HCT116 (cell line): ENCODE measurements at regions not wholly inside any gene's neighbourhood (a gene's known extent, or its start where the extent isn't known, plus 50 kb on each side); places are given as distances from the start of the nearest gene placed in this dataset.

Experiments used
- ATAC-seq: fragments of 200-7000 bp; cut with Tn5 transposase; 2 replicates; pipeline ENCODE4 v1.9.1; 2020; ENCODE audit warnings: mild to moderate bottlenecking, moderate library complexity
- BruUV-seq: library from RNA; stranded (reverse); fragments of 400-500 nt; replicated peaks from 2 replicates; lab custom pipeline; 2021; lab: Mats Ljungman, UMichigan
- CTCF ChIA-PET: fragments of 300-600 bp; sonication (Branson Sonifier 250); formaldehyde crosslinking; loops from one replicate; lab custom pipeline; 2021; ENCODE audit warnings: antibody characterized with exemption; lab: Charles Lee
- POLR2A ChIA-PET: fragments of 300-600, 350-600 bp; sonication (Branson Sonifier 250); formaldehyde crosslinking; loops from one replicate; lab custom pipeline; 2021; ENCODE audit warnings: antibody characterized with exemption; lab: Charles Lee
- RAD21 ChIA-PET, 2 experiments: fragments of 300-600 bp; sonication (Branson Sonifier 250); formaldehyde crosslinking; loops; one replicate each; lab custom pipeline; 2023; ENCODE audit warnings: low total read pairs in 2 of 2; ENCODE audit not compliant: uncharacterized antibody in 2 of 2, unreplicated experiment in 2 of 2, low non-redundant PET in 1 of 2; lab: Charles Lee
- DNase-seq: peaks from one replicate; pipeline ENCODE4 v3.0.0-alpha.2; 2010; ENCODE audit warnings: low read depth, low spot score
- H2AFZ ChIP-seq: fragments of 200-600 bp; shearing (Covaris generic), sonication (generic); 2 replicates; pipeline ENCODE4 v1.6.1; 2017; ENCODE audit warnings: low read depth, mixed run types, mixed read lengths, antibody characterized with exemption, low read length; ENCODE audit not compliant: poor library complexity, severe bottlenecking
- H3K27ac ChIP-seq: 2 replicates; pipeline ENCODE4 v1.5.1; 2012; ENCODE audit warnings: low read depth, low read length
- H3K27me3 ChIP-seq: fragments of 200-600 bp; sonication (generic); 2 replicates; pipeline ENCODE4 v1.6.1; 2016; ENCODE audit warnings: mixed run types, low read length, mixed read lengths; ENCODE audit not compliant: insufficient read depth
- H3K36me3 ChIP-seq, 2 experiments: fragments of 200-500 bp in 1 of 2; fragments of 200-600 bp in 1 of 2; sonication (Bioruptor generic) in 1 of 2; sonication (generic) in 1 of 2; 2 replicates each; pipeline versions ENCODE4 v1.5.1 to v1.6.1; 2014 to 2016; ENCODE audit warnings: low read length in 2 of 2, inconsistent platforms in 1 of 2, mixed read lengths in 1 of 2, mixed run types in 1 of 2; ENCODE audit not compliant: insufficient read depth in 2 of 2, control insufficient read depth in 1 of 2
- H3K4me1 ChIP-seq, 2 experiments: fragments of 200-600 bp in 1 of 2; sonication (generic) in 1 of 2; 2 replicates each; pipeline versions ENCODE4 v1.5.1 to v1.6.1; 2012 to 2017; ENCODE audit warnings: low read length in 2 of 2, inconsistent platforms in 1 of 2, mild to moderate bottlenecking in 1 of 2, mixed read lengths in 1 of 2, mixed run types in 1 of 2, moderate library complexity in 1 of 2; ENCODE audit not compliant: insufficient read depth in 2 of 2, control insufficient read depth in 1 of 2
- H3K4me2 ChIP-seq: fragments of 200-600 bp; sonication (generic); 2 replicates; pipeline ENCODE4 v1.6.1; 2017; ENCODE audit warnings: mixed run types, low read length, mixed read lengths
- H3K4me3 ChIP-seq, 2 experiments: fragments of 200-600 bp in 1 of 2; sonication (generic) in 1 of 2; replicated peaks in 1 of 2; 2 replicates each; pipeline ENCODE4 v1.5.1; 2011 to 2016; ENCODE audit warnings: low read length in 2 of 2, control low read depth in 1 of 2, low read depth in 1 of 2, mild to moderate bottlenecking in 1 of 2, mixed read lengths in 1 of 2, mixed run types in 1 of 2
- H3K79me2 ChIP-seq: fragments of 200-600 bp; sonication (generic); 2 replicates; pipeline ENCODE4 v1.6.1; 2017; ENCODE audit warnings: mild to moderate bottlenecking, mixed run types, low read length, moderate library complexity, mixed read lengths; ENCODE audit not compliant: insufficient read depth
- H3K9ac ChIP-seq: fragments of 200-600 bp; sonication (generic); 2 replicates; pipeline ENCODE4 v1.6.1; 2016; ENCODE audit warnings: low read length, mixed read lengths
- H3K9me2 ChIP-seq: fragments of 200-600 bp; sonication (generic), shearing (Covaris generic); 2 replicates; pipeline ENCODE4 v1.6.1; 2017; ENCODE audit warnings: mixed run types, mild to moderate bottlenecking, moderate library complexity; ENCODE audit not compliant: insufficient read depth
- H3K9me3 ChIP-seq, 2 experiments: fragments of 200-500 bp in 1 of 2; fragments of 200-600 bp in 1 of 2; sonication (Bioruptor generic) in 1 of 2; sonication (generic) in 1 of 2; 2 replicates each; pipeline ENCODE4 v1.6.1; 2014 to 2017; ENCODE audit warnings: low read length in 2 of 2, mixed read lengths in 2 of 2, inconsistent platforms in 1 of 2, low read depth in 1 of 2, mild to moderate bottlenecking in 1 of 2, mixed run types in 1 of 2, moderate library complexity in 1 of 2; ENCODE audit not compliant: control insufficient read depth in 1 of 2, insufficient read depth in 1 of 2
- H4K20me1 ChIP-seq: fragments of 200-600 bp; sonication (generic), shearing (Covaris generic); 2 replicates; pipeline ENCODE4 v1.6.1; 2017; ENCODE audit warnings: mixed run types, mild to moderate bottlenecking, moderate library complexity; ENCODE audit not compliant: insufficient read depth
- ATF3 ChIP-seq: IDR thresholded peaks from 2 replicates; pipeline ENCODE4 v1.6.1; 2012
- CEBPB ChIP-seq: IDR thresholded peaks from 2 replicates; pipeline ENCODE4 v1.6.1; 2012; ENCODE audit warnings: low read depth
- EGR1 ChIP-seq: IDR thresholded peaks from 2 replicates; pipeline ENCODE4 v1.6.1; 2012; ENCODE audit warnings: low read depth
- EZH2 ChIP-seq: fragments of 200-600 bp; sonication (generic); IDR thresholded peaks from 2 replicates; pipeline ENCODE4 v1.6.1; 2017; ENCODE audit warnings: antibody characterized with exemption, mixed run types
- EZH2phosphoT487 ChIP-seq: fragments of 200-600 bp; IDR thresholded peaks from 2 replicates; pipeline ENCODE4 v1.6.1; 2018; ENCODE audit warnings: antibody characterized with exemption, borderline replicate concordance
- JUND ChIP-seq: IDR thresholded peaks from 2 replicates; pipeline ENCODE4 v1.6.1; 2012
- MAX ChIP-seq: IDR thresholded peaks from 2 replicates; pipeline ENCODE4 v1.6.1; 2012
- POLR2AphosphoS5 ChIP-seq: IDR thresholded peaks from 2 replicates; pipeline ENCODE4 v1.6.1; 2011; ENCODE audit warnings: mild to moderate bottlenecking, low read depth, low read length, moderate library complexity
- REST ChIP-seq: IDR thresholded peaks from 2 replicates; pipeline ENCODE4 v1.6.1; 2012; ENCODE audit warnings: low read depth
- TCF7L2 ChIP-seq: IDR thresholded peaks from 2 replicates; pipeline ENCODE4 v1.7.0; 2011; ENCODE audit warnings: borderline replicate concordance, inconsistent platforms; ENCODE audit not compliant: insufficient read depth, insufficient read length; ENCODE audit errors: extremely low read depth
- YY1 ChIP-seq: IDR thresholded peaks from 2 replicates; pipeline ENCODE4 v1.6.1; 2011; ENCODE audit warnings: low read length, low read depth, moderate library complexity, mild to moderate bottlenecking; ENCODE audit not compliant: insufficient replicate concordance; ENCODE audit errors: extremely low read depth
- intact Hi-C: fragments of 100-400 bp; cut with micrococcal nuclease; formaldehyde crosslinking; loops from 2 replicates; pipeline ENCODE4 v1.10.0; 2022

DNA sequence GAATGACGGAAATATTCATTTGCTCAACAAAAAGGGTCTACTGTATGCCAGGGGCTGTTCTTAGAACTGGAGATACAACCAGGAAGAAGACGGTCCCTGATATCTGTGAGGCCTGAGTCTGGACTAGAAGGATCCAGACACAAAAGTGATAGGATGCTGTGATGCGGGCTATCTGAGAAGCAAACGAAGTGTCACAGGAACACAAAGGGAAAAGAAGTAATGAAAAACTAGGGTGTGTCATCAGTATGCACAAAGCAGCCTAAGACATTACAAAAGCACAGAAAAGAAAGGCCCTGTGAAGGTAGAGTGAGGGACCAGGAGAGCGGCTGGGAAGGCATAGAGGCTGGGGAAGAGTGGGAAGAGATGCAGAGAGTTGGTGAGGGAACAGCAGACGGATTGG lies 63.3 kb upstream of the C3orf80 start:
- POLR2A ChIA-PET: no interaction called here
- intact Hi-C loops: loop anchor here (5.0 to 10.0 kb wide), 2 partner anchors 325 to 1263 kb away; no protein-coding TSS in a partner anchor
- no TSS peak for BruUV-seq

More for the DNA sequence above, 63.3 kb upstream of the C3orf80 start:
- Histone ChIP-seq H3K4me1 (no peaks in the 10 kb centered on the region), H3K4me2 (no peak overlapping the region), H4K20me1 (no peaks in the 10 kb centered on the region), H2AFZ (no peak overlapping the region), H3K27ac (no peak overlapping the region), H3K9ac (no peak overlapping the region), H3K4me3 (no peak overlapping the region), H3K27me3 (no peaks in the 10 kb centered on the region), H3K9me2 (no peaks in the 10 kb centered on the region), H3K79me2 (no peaks in the 10 kb centered on the region), H3K9me3 (no peaks in the 10 kb centered on the region), H3K36me3 (no peaks in the 10 kb centered on the region)
- no peak for DNase-seq
- ChIA-PET RAD21 (no interaction called here), CTCF (interaction anchor here (1.1 to 2.0 kb wide), 2 partner anchors 130 to 179 kb away, joined by 3 to 18 read pairs; no protein-coding TSS in a partner anchor)
- TF ChIP-seq EZH2phosphoT487: no peak
- no peak for TF ChIP-seq MAX
- no peak for TF ChIP-seq YY1
- TF ChIP-seq REST: no peak
- no peak for TF ChIP-seq POLR2AphosphoS5
- no peak for TF ChIP-seq JUND
- TF ChIP-seq EZH2: no peak
- no peak for TF ChIP-seq TCF7L2
- TF ChIP-seq EGR1: no peak
- no peak for TF ChIP-seq ATF3
- no peak for TF ChIP-seq CEBPB
- no peak for ATAC-seq
